Motor neuron (in vitro differentiated cells): ENCODE measurements at regions not wholly inside any gene's neighbourhood (a gene's known extent, or its start where the extent isn't known, plus 50 kb on each side); places are given as distances from the start of the nearest gene placed in this dataset.
"Not testable (repeated sequence)": the region's sequence is repeated elsewhere in the genome, so short reads cannot be mapped to it uniquely, and the experiment has no call there.

Experiments
- ATAC-seq, 8 experiments: fragments of 200-7000 bp; cut with Tn5 transposase; replicated peaks in 6 of 8; 2 replicates each; pipeline ENCODE4 v1.8.0; 2021; ENCODE audit warnings: mild to moderate bottlenecking in 8 of 8, moderate library complexity in 8 of 8
- H3K27ac ChIP-seq, 2 donors: fragments of 250-450 bp; sonication (Bioruptor Pico); 2 replicates each; pipeline ENCODE4 v1.9.0; 2021; ENCODE audit warnings: antibody characterized with exemption in 2 of 2, mild to moderate bottlenecking in 2 of 2, moderate library complexity in 1 of 2
- H3K4me1 ChIP-seq, 2 donors: fragments of 250-450 bp; sonication (Bioruptor Pico); replicated peaks in 1 of 2; 2 replicates each; pipeline ENCODE4 v1.6.1; 2021; ENCODE audit warnings: antibody characterized with exemption in 2 of 2, mild to moderate bottlenecking in 2 of 2, moderate library complexity in 1 of 2
- H3K4me3 ChIP-seq, 5 donors: fragments of 250-450 bp; sonication (Bioruptor Pico); 2 replicates each; pipeline ENCODE4 v1.9.0; 2021; ENCODE audit warnings: antibody characterized with exemption in 5 of 5, mild to moderate bottlenecking in 5 of 5, moderate library complexity in 4 of 5
- WGBS, 10 experiments: fragments of 450-650 bp; shearing (Covaris generic); methylation state at CpG; one replicate each; pipeline ENCODE4 v1.0.0; 2022; 5-methylcytosine and 5-hydroxymethylcytosine counted together
- in situ Hi-C, 9 experiments: fragments of 400-800 bp; cut with MboI; loops; one replicate each; pipeline ENCODE4 v1.15.0; 2021; ENCODE audit warnings: low sequenced_read_pairs in 9 of 9, low pct_unique_long_range_greater_than_20kb in 2 of 9; ENCODE audit not compliant: unreplicated experiment in 9 of 9

DNA sequence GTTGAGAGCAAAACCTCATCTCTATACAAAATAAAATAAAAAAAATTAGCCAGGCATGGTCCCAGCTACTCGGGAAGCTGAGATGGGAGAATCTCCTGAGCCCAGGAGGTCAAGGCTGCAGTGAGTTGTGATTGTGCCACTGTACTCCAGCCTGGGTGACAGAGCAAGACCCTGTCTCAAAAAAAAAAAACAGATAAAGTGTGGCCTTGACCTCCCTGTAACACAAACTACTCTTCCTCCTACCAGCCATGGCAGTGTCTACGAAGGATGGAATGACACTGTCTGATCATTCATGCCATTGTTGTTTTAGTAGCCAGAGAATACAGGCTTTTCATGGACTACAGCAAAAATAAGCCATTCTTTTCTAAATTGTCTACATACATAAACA is 117.1 kb upstream of the IQSEC1 start:
- no peak overlapping the region for H3K4me3 ChIP-seq
- 50 to 100% (median 100%) methylated on average over 1 to 2 of the region's 2 CpGs; no CpG with 5 or more reads in 4 of the 10 experiments for WGBS, 10 experiments
- H3K27ac ChIP-seq: no peak overlapping the region
- in situ Hi-C loops: no loop called here
- ATAC-seq: no peak
- peaks cover 3 to 13% of the 10 kb centered on the region in 2 donors for H3K4me1 ChIP-seq

DNA sequence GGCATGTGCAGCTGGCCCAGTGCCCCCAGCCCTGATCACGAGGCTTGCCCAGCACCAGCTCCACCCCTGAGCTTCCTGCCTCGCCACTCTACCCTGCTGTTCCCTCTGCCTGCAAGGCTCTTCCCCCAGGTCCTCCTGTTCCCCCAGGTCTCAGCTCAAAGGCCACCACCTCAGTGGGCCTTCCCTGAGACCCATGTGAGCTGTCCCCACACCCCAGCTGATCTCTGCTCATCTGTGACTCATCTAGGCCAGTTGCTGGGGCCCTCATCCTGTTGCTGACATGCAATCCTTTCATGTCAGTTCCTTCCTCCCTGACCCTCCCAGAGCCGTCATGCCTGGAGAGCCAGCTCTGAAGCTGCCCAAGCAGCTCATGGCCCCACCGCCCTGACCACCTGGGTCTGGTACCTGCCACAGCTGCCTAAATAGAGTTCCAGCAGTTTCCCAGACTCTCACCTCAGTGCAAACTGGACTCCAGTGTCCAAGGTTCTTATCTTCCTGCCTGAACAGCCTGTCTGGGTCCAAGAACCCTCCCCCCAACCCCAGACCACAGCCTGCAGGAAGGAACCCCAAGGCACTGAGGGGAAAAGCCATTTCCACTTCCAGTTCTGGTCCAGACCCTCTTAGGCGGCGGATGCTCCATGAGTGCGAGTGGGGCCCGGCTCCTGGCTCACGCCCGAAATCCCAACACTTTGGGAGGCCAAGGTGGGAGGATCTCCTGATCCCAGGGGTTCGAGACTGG is 116.6 kb upstream of the IQSEC1 start:
- no peak overlapping the region for H3K4me3 ChIP-seq
- H3K27ac ChIP-seq: no peak overlapping the region
- WGBS, 10 experiments: 43 to 92% (median 60%) methylated on average over 1 to 4 of the region's 11 CpGs; no CpG with 5 or more reads in 5 of the 10 experiments
- H3K4me1 ChIP-seq: peaks cover 3 to 13% of the 10 kb centered on the region in 2 donors
- ATAC-seq: peak in 7 of 8 experiments; percentile 68 to 84 (median 79)
- in situ Hi-C loops: no loop called here

DNA sequence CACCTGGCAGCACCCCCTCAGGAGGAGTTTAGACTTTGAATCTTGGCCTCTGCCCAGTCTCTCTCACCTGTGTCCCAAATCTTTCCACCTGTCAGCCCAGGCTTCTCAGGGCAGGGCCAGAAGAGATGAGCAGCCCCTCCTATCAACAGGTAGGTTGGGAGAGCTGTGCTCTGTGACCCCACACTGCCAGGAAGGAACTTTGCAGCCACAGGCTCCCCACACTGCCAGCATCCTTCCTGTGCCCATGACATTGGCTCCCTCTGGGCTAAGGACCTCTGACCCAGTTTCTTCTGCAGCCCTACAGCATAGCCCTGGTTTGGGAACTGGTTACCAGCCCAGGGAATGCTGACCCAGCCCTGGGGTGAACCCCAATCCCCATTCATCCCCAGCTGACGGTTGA is 115.7 kb upstream of the IQSEC1 start:
- ATAC-seq: no peak
- Histone ChIP-seq H3K27ac (no peak overlapping the region), H3K4me3 (no peak overlapping the region), H3K4me1 (peaks cover 3 to 12% of the 10 kb centered on the region in 2 donors)
- in situ Hi-C loops: no loop called here
- 80% methylated on average over 1 of the region's 1 CpG; no CpG with 5 or more reads in 8 of the 10 experiments for WGBS, 10 experiments

DNA sequence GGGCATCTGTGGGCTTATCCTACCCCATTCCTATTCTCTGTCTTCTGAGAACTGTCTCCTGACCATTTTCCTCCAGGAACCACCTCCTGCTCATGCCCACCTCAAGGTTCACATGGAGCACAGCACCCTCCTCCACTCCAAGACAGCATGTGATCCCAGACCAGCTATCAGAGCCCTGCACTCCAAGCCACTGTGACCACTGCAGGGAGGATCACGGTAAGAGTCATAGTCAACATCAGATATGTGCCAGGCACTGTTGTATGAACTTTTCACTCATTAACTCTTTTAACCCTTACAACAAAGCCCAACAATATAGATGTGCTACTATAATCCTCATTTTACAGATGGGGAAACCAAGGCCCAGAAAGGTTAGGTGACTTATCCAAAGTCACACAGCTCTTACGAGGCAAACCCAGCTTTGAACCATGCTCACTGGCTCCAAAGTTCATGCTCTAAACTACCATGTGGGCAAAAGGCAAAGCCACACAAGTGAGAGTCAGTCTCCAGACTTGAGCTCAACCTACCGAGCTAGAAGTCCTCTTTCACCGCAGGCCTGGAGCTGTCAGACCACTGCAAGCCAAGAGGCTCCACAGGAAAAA is 115.1 kb upstream of the IQSEC1 start:
- H3K4me1 ChIP-seq: peaks cover 0 to 6% of the 10 kb centered on the region in 2 donors
- in situ Hi-C loops: no loop called here
- H3K4me3 ChIP-seq: no peak overlapping the region
- H3K27ac ChIP-seq: no peak overlapping the region
- 62 to 100% (median 83%) methylated on average over 1 to 3 of the region's 4 CpGs; no CpG with 5 or more reads in 3 of the 10 experiments for WGBS, 10 experiments
- no peak for ATAC-seq

DNA sequence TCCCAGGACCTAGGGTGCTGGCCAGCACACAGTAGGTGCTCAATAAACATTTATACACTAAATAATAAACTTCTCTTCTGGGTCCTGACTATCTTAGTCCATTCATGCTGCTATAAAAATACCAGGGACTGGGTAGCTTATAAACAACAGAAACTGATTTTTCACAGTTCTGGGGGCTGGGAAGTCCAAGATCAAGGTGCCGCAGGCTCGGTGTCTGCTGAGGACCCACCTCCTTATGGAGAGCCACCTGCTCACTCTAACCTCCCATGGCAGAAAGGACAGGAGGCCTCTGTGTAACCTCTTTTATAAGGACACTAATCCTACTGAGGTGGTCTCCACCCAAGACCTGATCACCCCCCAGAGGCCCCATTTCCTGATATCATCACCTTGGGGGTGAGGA is 114.4 kb upstream of the IQSEC1 start:
- in situ Hi-C loops: no loop called here
- no peak for ATAC-seq
- 80 to 85% (median 82%) methylated on average over 1 to 2 of the region's 2 CpGs; no CpG with 5 or more reads in 6 of the 10 experiments for WGBS, 10 experiments

DNA sequence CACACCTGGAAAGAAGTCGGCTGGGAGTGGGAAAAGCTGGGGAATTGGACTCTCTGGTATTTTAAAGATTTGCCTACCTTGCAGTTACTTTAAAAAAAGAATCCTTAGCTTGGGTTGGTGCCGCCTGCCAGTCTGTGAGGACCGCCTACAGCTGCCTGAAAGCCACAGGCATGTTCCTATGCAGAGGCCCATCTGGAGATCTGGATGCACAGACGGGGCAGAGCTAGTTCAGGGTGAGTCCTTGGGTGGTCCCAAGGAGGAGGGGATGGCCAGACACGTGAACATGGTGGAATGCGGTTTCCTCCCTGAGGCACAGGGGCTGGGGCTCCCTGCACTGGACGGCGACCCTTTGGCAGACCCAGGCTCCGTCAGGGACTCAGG is 113.2 kb upstream of the IQSEC1 start:
- H3K4me3 ChIP-seq: no peak overlapping the region
- no peak overlapping the region for H3K27ac ChIP-seq
- in situ Hi-C loops: no loop called here
- H3K4me1 ChIP-seq: no peaks in the 10 kb centered on the region
- WGBS, 10 experiments: 0 to 92% (median 60%) methylated on average over 1 to 6 of the region's 9 CpGs; no CpG with 5 or more reads in 1 of the 10 experiments
- peak in 3 of 8 experiments; percentile 50 to 71 (median 61) for ATAC-seq

More for the DNA sequence above, 114.4 kb upstream of the IQSEC1 start:
- Histone ChIP-seq H3K4me3 (no peak overlapping the region), H3K4me1 (no peaks in the 10 kb centered on the region), H3K27ac (no peak overlapping the region)

DNA sequence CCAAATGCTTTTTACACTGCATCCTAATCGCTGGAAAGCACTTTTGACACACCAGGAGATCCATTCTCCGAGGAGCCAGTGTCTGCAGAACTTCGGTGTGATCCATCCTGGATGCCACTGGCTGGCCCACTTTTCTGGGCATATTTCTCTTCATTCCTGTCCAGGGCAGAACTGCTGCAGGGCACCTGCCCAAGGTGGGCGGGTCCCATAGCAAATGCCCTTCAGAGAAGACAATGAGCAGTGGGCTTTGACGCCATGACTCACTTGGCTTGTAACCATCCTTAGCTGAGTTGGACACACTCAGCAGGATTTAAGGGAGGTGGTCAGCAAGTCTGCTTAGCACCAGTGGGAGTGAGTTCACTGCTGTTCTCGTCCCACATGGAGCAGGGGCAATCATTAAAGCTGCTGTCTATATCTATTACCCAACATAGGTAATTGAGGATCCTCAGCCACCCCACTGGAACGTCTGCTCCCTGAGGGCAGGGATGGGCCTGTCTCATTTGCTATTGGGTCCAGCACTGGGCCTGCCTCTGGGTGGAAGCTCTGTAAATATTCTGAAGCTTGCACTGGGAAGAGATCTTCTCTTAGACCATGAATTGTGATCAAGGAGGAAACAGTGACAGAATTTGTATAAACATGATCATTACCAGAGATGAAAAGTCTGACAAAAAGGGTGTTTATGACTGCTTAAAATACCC is 112.7 kb upstream of the IQSEC1 start:
- H3K27ac ChIP-seq: no peak overlapping the region
- H3K4me1 ChIP-seq: no peaks in the 10 kb centered on the region
- 0 to 93% (median 85%) methylated on average over 1 to 5 of the region's 7 CpGs; no CpG with 5 or more reads in 4 of the 10 experiments for WGBS, 10 experiments
- ATAC-seq: peak in 3 of 8 experiments; percentile 40 to 58 (median 53)
- no peak overlapping the region for H3K4me3 ChIP-seq
- in situ Hi-C loops: no loop called here

DNA sequence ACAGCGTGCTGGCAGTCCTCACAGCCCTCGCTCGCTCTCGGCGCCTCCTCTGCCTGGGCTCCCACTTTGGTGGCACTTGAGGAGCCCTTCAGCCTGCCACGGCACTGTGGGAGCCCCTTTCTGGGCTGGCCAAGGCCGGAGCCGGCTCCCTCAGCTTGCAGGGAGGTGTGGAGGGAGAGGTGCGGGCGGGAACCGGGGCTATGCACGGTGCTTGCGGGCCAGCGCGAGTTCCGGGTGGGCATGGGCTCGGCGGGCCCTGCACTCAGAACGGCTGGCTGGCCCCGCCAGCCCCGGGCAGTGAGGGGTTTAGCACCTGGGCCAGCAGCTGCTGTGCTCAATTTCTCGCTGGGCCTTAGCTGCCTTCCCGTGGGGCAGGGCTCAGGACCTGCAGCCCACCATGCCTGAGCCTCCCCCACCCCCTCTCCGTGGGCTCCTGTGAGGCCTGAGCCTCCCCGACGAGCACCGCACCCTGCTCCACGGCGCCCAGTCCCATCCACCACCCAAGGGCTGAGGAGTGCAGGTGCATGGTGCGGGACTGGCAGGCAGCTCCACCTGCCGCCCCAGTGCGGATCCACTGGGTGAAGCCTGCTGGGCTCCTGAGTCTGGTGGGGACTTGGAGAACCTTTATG is 106.5 kb upstream of the IQSEC1 start:
- WGBS, 10 experiments: 60% methylated on average over 1 of the region's 32 CpGs; no CpG with 5 or more reads in 9 of the 10 experiments
- ATAC-seq: not testable (repeated sequence)

DNA sequence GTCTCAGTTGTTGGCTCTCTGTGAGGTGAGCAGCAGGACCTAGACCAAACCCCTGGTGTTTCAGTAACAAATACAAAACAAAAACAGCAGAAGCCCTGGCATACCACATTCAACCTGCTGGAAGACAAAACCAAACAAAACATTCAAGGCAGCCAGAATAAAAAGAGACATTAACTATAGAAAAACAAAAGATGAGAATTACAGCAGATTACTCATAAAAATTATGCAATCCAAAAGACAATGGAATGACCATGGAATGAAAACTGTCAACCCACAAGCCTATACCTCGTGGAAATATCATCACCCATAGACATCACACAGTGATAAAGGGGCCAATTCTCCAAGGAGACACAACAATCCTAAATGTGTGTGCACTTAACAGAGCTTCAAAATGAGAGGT is 106.0 kb upstream of the IQSEC1 start:
- H3K4me3 ChIP-seq: no peak overlapping the region
- in situ Hi-C loops: no loop called here
- H3K27ac ChIP-seq: no peak overlapping the region
- H3K4me1 ChIP-seq: no peaks in the 10 kb centered on the region
- no peak for ATAC-seq
- WGBS, 10 experiments: 17 to 83% (median 60%) methylated on average over 1 of the region's 1 CpG; no CpG with 5 or more reads in 5 of the 10 experiments

More for the DNA sequence above, 106.5 kb upstream of the IQSEC1 start:
- H3K4me1 ChIP-seq, H3K4me3 ChIP-seq, in situ Hi-C loops, H3K27ac ChIP-seq: not testable (repeated sequence)

DNA sequence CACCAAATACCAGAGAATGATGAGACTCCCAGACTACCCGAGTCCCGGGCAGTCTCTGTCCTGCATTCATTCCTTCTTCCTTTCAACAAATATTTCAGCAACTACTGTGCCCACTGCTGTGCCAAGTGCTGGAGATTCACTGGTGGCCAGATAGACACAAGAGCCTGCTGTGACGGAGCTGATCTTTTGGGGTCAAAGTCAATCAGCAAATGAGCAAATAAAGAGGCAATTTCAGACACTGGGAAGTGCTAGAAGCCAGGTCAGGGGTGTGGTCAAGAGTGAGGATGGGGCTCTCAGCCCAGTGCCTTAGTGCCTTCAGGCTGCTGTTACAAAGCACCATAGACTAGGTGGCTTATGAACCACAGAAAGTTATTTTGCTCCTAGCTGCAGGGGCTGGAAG is 104.9 kb upstream of the IQSEC1 start:
- Histone ChIP-seq H3K4me1 (no peaks in the 10 kb centered on the region), H3K27ac (no peak overlapping the region), H3K4me3 (no peak overlapping the region)
- WGBS, 10 experiments: 17 to 100% (median 89%) methylated on average over 1 to 3 of the region's 3 CpGs; no CpG with 5 or more reads in 1 of the 10 experiments
- no peak for ATAC-seq
- in situ Hi-C loops: no loop called here

DNA sequence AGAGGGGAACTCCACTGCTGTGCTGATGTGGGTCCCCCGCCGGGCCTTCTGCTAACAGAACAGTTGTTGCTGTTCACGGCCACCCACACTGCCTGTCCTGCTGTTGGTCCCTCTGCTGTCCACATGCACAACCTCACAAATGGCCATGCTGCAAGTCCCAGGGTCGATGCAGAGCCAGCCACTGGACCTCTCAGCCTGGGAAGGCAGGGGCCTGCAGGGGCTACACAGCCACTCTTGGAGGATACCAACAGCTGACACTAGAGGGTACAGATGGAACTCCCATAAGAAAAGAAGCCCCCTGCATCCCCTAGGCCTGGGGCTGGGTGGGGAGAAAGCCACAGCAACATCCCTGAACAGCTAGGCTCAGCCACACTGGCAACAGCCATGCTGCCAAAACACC is 104.4 kb upstream of the IQSEC1 start:
- no peak overlapping the region for H3K27ac ChIP-seq
- in situ Hi-C loops: no loop called here
- H3K4me1 ChIP-seq: no peaks in the 10 kb centered on the region
- ATAC-seq: no peak
- 0 to 60% methylated on average over 1 to 3 of the region's 4 CpGs; no CpG with 5 or more reads in 8 of the 10 experiments for WGBS, 10 experiments
- no peak overlapping the region for H3K4me3 ChIP-seq

DNA sequence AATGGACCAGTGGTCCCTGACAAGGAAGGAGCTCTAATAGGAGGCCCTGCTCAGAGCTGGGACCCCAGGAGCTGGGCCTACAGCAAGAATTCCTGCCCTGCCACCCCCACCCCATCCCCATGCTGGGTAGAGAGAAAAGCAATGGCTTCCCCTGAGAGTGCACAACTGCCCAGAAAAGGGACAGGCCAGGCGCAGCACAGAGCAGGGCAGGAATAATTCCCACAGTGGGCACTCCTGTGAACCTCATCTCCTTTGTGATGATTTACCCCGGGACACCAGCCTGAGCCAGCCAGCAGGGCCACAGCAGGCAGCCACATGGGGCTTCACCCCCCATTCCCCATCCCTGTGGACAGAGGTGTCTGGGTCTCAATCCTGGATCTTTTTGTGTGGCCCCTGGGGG is 104.0 kb upstream of the IQSEC1 start:
- 100% methylated on average over 1 of the region's 2 CpGs; no CpG with 5 or more reads in 9 of the 10 experiments for WGBS, 10 experiments
- in situ Hi-C loops: no loop called here
- no peak overlapping the region for H3K4me3 ChIP-seq
- H3K4me1 ChIP-seq: no peaks in the 10 kb centered on the region
- no peak overlapping the region for H3K27ac ChIP-seq
- no peak for ATAC-seq

DNA sequence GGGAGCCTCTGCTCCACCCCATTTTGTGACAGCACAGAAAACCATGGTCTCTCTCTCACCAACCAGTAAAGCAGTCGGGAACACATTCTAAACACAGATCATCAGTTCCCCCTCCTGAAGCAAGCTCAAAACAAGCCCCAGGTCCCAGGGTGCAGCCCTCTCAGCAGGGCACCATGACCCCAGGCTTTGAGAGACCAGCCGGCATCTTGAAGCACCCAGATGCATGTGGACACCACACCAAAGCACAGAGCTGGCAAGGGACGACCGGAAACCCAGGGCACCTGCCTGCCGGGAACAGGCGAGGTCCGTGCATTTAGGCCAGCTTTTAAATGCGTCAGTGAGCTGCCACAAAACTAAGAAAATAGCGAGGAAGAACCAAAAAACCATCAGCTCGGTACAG is 103.2 kb upstream of the IQSEC1 start:
- ATAC-seq: no peak
- Histone ChIP-seq H3K4me3 (no peak overlapping the region), H3K4me1 (no peaks in the 10 kb centered on the region), H3K27ac (no peak overlapping the region)
- 0 to 96% (median 57%) methylated on average over 1 to 9 of the region's 10 CpGs; no CpG with 5 or more reads in 2 of the 10 experiments for WGBS, 10 experiments
- in situ Hi-C loops: no loop called here
